ENCODE measurements at regions not wholly inside any gene's neighbourhood (a gene's known extent, or its start where the extent isn't known, plus 50 kb on each side); places are given as distances from the start of the nearest gene placed in this dataset.

DNA sequence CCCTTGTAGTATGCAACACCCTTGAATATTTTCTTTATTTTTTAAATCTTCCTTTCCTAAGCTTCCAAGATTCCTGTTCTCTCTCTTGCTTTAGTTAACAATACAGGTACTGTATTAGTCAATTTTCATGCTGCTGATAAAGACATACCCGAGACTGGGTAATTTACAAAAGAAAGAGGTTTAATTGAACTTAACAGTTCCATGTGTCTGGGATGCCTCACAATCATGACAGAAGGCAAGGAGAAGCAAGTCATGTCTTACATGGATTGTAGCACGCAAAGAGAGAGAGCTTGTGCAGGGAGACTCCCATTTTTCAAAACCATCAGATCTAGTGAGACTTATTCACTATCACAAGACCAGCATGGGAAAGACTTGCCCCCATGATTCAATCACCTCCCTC lies 1024.3 kb downstream of the PCDH9 start:
- no peak overlapping the region for H3K4me3 ChIP-seq (replicated peaks in 1 of 3; ENCODE audit: insufficient read depth in 1 of 3, low read depth in 1 of 3, low read length in 3 of 3)
- H3K27me3 ChIP-seq (ENCODE audit: control insufficient read depth in 2 of 2, insufficient read depth in 2 of 2, low read length in 2 of 2), result no peaks in the 10 kb centered on the region
- H3K9ac ChIP-seq (replicated peaks; ENCODE audit: extremely low read depth, insufficient read depth, low read length), result no peak overlapping the region
- FAIRE-seq (no peak), DNase-seq (ENCODE audit: low read depth, low spot score) (no peak)
- H3K9me1 ChIP-seq (replicated peaks; ENCODE audit: control insufficient read depth, extremely low read depth, insufficient read depth, low read length), result no peaks in the 10 kb centered on the region
- intact Hi-C loops (cut with micrococcal nuclease) (no loop called here), dilution Hi-C loops (cut with MboI; ENCODE audit: extremely low pct_ligation_motif_present, low sequenced_read_pairs) (no loop called here)
- H3K9me3 ChIP-seq (replicated peaks; ENCODE audit: control insufficient read depth, insufficient read depth, low read length), result no peaks in the 10 kb centered on the region
- no peak overlapping the region for H3K4me2 ChIP-seq (ENCODE audit: insufficient read depth, low read length)
- H2AFZ ChIP-seq (ENCODE audit: low read depth, low read length), result no peak overlapping the region
- no TSS peak for BruUV-seq (replicated peaks)
- H3K4me1 ChIP-seq (ENCODE audit: control insufficient read depth, extremely low read depth, insufficient read depth, low read length), result no peaks in the 10 kb centered on the region
- TF ChIP-seq, protein P1, sequence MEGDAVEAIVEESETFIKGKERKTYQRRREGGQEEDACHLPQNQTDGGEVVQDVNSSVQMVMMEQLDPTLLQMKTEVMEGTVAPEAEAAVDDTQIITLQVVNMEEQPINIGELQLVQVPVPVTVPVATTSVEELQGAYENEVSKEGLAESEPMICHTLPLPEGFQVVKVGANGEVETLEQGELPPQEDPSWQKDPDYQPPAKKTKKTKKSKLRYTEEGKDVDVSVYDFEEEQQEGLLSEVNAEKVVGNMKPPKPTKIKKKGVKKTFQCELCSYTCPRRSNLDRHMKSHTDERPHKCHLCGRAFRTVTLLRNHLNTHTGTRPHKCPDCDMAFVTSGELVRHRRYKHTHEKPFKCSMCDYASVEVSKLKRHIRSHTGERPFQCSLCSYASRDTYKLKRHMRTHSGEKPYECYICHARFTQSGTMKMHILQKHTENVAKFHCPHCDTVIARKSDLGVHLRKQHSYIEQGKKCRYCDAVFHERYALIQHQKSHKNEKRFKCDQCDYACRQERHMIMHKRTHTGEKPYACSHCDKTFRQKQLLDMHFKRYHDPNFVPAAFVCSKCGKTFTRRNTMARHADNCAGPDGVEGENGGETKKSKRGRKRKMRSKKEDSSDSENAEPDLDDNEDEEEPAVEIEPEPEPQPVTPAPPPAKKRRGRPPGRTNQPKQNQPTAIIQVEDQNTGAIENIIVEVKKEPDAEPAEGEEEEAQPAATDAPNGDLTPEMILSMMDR (IDR thresholded peaks at IDR 0.05; ENCODE audit: extremely low read depth in 1 of 2, insufficient read depth in 1 of 2, low read depth in 1 of 2, low read length in 2 of 2), result no peak
- TF ChIP-seq POLR2A (IDR thresholded peaks at IDR 0.05; ENCODE audit: low read depth, low read length), result no peak
- no peak for TF ChIP-seq JUN (IDR thresholded peaks at IDR 0.05; ENCODE audit: borderline replicate concordance, insufficient read depth, insufficient read length, low read depth)
- TF ChIP-seq EZH2 (IDR thresholded peaks at IDR 0.05; ENCODE audit: borderline replicate concordance, low read depth, low read length, severe bottlenecking), result no peak
- no peak for TF ChIP-seq POLR2AphosphoS5 (IDR thresholded peaks at IDR 0.05; ENCODE audit: insufficient read depth, low read depth, low read length)
- TF ChIP-seq FOS (IDR thresholded peaks at IDR 0.05; ENCODE audit: borderline replicate concordance, insufficient read depth, low read length), result no peak
- TF ChIP-seq GATA2 (IDR thresholded peaks at IDR 0.05; ENCODE audit: insufficient read depth, insufficient read length, low read depth, low read length), result no peak
- TF ChIP-seq, protein P2, sequence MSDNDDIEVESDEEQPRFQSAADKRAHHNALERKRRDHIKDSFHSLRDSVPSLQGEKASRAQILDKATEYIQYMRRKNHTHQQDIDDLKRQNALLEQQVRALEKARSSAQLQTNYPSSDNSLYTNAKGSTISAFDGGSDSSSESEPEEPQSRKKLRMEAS (IDR thresholded peaks at IDR 0.05; ENCODE audit: insufficient read depth, insufficient read length), result no peak
- H3K36me3 ChIP-seq (ENCODE audit: control insufficient read depth in 2 of 2, extremely low read depth in 1 of 2, insufficient read depth in 2 of 2, low read length in 2 of 2), result no peaks in the 10 kb centered on the region
- no peak overlapping the region for H3K27ac ChIP-seq (ENCODE audit: insufficient read depth, low read depth, low read length)
- no peaks in the 10 kb centered on the region for H3K79me2 ChIP-seq (ENCODE audit: control insufficient read depth, insufficient read depth, low read length)
- POLR2A ChIA-PET, result no interaction called here
- CTCF ChIA-PET, result no interaction called here
- H4K20me1 ChIP-seq (replicated peaks; ENCODE audit: control insufficient read depth, extremely low read depth, insufficient read depth, low read length), result no peaks in the 10 kb centered on the region

Measured in endothelial cell of umbilical vein (primary cell).